ENCODE measurements at regions not wholly inside any gene's neighbourhood (a gene's known extent, or its start where the extent isn't known, plus 50 kb on each side); places are given as distances from the start of the nearest gene placed in this dataset.

DNA sequence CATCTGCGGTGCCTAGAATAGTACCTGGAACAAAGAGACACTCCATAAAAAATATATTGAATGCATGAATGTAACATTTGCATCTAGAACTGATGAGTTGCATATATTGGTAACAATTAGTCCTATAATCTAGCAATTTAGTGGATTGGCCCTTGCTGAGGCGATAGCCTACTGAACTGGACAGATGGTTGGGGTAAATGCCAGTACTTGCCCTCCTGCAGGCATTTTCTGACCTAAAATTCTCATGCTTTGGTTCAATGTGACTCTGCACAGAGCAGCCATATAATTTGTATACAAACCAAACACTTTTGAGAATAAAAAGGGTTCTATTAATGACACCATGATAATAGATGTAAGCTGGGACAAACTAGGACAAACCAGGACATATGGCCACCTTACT is 313.6 kb downstream of the OLFM3 start:
- H3K9me2 ChIP-seq (replicated peaks; ENCODE audit: low read depth, low read length) = no peaks in the 10 kb centered on the region
- H3K36me3 ChIP-seq (ENCODE audit: insufficient read depth, low read length) = no peaks in the 10 kb centered on the region
- H4K20me1 ChIP-seq (ENCODE audit: insufficient read depth, low read length, poor library complexity, severe bottlenecking) = no peaks in the 10 kb centered on the region
- no peaks in the 10 kb centered on the region for H3K9me3 ChIP-seq (ENCODE audit: insufficient read depth, low read depth, low read length)
- no peaks in the 10 kb centered on the region for H3K4me1 ChIP-seq (ENCODE audit: insufficient read depth, low read length, poor library complexity, severe bottlenecking)
- H2AFZ ChIP-seq (ENCODE audit: low read length) = no peak overlapping the region
- no peaks in the 10 kb centered on the region for H3F3A ChIP-seq (ENCODE audit: low read depth)
- no peak overlapping the region for H3K4me2 ChIP-seq (ENCODE audit: low read depth, low read length, poor library complexity, severe bottlenecking)
- no peak for TF ChIP-seq EZH2phosphoT487 (IDR thresholded peaks at IDR 0.05; ENCODE audit: borderline replicate concordance)
- TF ChIP-seq, protein P1, sequence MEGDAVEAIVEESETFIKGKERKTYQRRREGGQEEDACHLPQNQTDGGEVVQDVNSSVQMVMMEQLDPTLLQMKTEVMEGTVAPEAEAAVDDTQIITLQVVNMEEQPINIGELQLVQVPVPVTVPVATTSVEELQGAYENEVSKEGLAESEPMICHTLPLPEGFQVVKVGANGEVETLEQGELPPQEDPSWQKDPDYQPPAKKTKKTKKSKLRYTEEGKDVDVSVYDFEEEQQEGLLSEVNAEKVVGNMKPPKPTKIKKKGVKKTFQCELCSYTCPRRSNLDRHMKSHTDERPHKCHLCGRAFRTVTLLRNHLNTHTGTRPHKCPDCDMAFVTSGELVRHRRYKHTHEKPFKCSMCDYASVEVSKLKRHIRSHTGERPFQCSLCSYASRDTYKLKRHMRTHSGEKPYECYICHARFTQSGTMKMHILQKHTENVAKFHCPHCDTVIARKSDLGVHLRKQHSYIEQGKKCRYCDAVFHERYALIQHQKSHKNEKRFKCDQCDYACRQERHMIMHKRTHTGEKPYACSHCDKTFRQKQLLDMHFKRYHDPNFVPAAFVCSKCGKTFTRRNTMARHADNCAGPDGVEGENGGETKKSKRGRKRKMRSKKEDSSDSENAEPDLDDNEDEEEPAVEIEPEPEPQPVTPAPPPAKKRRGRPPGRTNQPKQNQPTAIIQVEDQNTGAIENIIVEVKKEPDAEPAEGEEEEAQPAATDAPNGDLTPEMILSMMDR (conservative IDR thresholded peaks at IDR 0.05; ENCODE audit: low read length) = no peak
- H3K9ac ChIP-seq (ENCODE audit: low read depth, low read length, poor library complexity, severe bottlenecking) = no peak overlapping the region
- no peak overlapping the region for H3K4me3 ChIP-seq (ENCODE audit: low read length, poor library complexity, severe bottlenecking)
- no peaks in the 10 kb centered on the region for H3K27me3 ChIP-seq (ENCODE audit: insufficient read depth, low read length, poor library complexity, severe bottlenecking)
- no peaks in the 10 kb centered on the region for H3K79me2 ChIP-seq (ENCODE audit: insufficient read depth, low read length)

GRCh38 chr1:101683561-101683960 is 313.2 kb downstream of the OLFM3 start:
- H3K27me3 ChIP-seq (ENCODE audit: insufficient read depth, low read length, poor library complexity, severe bottlenecking) = no peaks in the 10 kb centered on the region
- no peaks in the 10 kb centered on the region for H3K79me2 ChIP-seq (ENCODE audit: insufficient read depth, low read length)
- no peaks in the 10 kb centered on the region for H3K4me1 ChIP-seq (ENCODE audit: insufficient read depth, low read length, poor library complexity, severe bottlenecking)
- H3K9ac ChIP-seq (ENCODE audit: low read depth, low read length, poor library complexity, severe bottlenecking) = no peak overlapping the region
- no peaks in the 10 kb centered on the region for H3K9me3 ChIP-seq (ENCODE audit: insufficient read depth, low read depth, low read length)
- H3F3A ChIP-seq (ENCODE audit: low read depth) = no peaks in the 10 kb centered on the region
- H3K4me2 ChIP-seq (ENCODE audit: low read depth, low read length, poor library complexity, severe bottlenecking) = no peak overlapping the region
- H3K4me3 ChIP-seq (ENCODE audit: low read length, poor library complexity, severe bottlenecking) = no peak overlapping the region
- no peak for TF ChIP-seq EZH2phosphoT487 (IDR thresholded peaks at IDR 0.05; ENCODE audit: borderline replicate concordance)
- TF ChIP-seq, protein P1 (conservative IDR thresholded peaks at IDR 0.05; ENCODE audit: low read length) = no peak
- no peaks in the 10 kb centered on the region for H3K9me2 ChIP-seq (replicated peaks; ENCODE audit: low read depth, low read length)
- H3K36me3 ChIP-seq (ENCODE audit: insufficient read depth, low read length) = no peaks in the 10 kb centered on the region
- no peak overlapping the region for H2AFZ ChIP-seq (ENCODE audit: low read length)
- no peaks in the 10 kb centered on the region for H4K20me1 ChIP-seq (ENCODE audit: insufficient read depth, low read length, poor library complexity, severe bottlenecking)

DNA sequence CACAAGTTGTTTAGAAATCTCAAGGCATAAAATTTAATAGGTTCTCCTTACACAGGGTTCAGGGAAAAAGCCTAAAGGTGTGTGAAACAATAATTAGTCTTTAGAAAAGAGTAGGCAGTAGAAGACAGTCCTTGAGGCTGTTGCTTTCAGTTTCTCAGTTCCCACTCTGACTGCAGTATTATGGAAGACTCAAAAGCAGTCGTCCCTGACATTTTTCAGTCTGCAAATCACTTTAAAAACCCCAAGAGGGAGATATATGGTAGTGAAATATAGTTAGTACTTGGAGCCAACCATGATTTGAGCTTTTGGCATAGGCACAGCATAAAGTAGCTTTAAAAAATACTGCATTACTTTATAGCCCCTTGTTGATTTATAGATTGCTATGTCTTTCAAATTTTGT is 299.7 kb downstream of the OLFM3 start:
- H3K36me3 ChIP-seq (ENCODE audit: insufficient read depth, low read length) = no peaks in the 10 kb centered on the region
- H3K9me3 ChIP-seq (ENCODE audit: insufficient read depth, low read depth, low read length) = no peaks in the 10 kb centered on the region
- H3K9me2 ChIP-seq (replicated peaks; ENCODE audit: low read depth, low read length) = no peaks in the 10 kb centered on the region
- H3F3A ChIP-seq (ENCODE audit: low read depth) = no peaks in the 10 kb centered on the region
- no peaks in the 10 kb centered on the region for H3K27me3 ChIP-seq (ENCODE audit: insufficient read depth, low read length, poor library complexity, severe bottlenecking)
- H3K9ac ChIP-seq (ENCODE audit: low read depth, low read length, poor library complexity, severe bottlenecking) = no peak overlapping the region
- H3K4me3 ChIP-seq (ENCODE audit: low read length, poor library complexity, severe bottlenecking) = peak overlapping the region; percentile 45
- no peaks in the 10 kb centered on the region for H3K79me2 ChIP-seq (ENCODE audit: insufficient read depth, low read length)
- TF ChIP-seq EZH2phosphoT487 (IDR thresholded peaks at IDR 0.05; ENCODE audit: borderline replicate concordance) = no peak
- TF ChIP-seq, protein P1 (conservative IDR thresholded peaks at IDR 0.05; ENCODE audit: low read length) = peak; percentile 20; the same call in 1 of the 2 replicates
- no peaks in the 10 kb centered on the region for H4K20me1 ChIP-seq (ENCODE audit: insufficient read depth, low read length, poor library complexity, severe bottlenecking)
- peak overlapping the region; percentile 45 for H3K4me2 ChIP-seq (ENCODE audit: low read depth, low read length, poor library complexity, severe bottlenecking)
- peaks cover 5% of the 10 kb centered on the region for H3K4me1 ChIP-seq (ENCODE audit: insufficient read depth, low read length, poor library complexity, severe bottlenecking)
- peak overlapping the region; percentile 78 for H2AFZ ChIP-seq (ENCODE audit: low read length)

All from Loucy (cell line).